Osteocyte (in vitro differentiated cells): ENCODE measurements at regions not wholly inside any gene's neighbourhood (a gene's known extent, or its start where the extent isn't known, plus 50 kb on each side); places are given as distances from the start of the nearest gene placed in this dataset.

Experiments used
- DNase-seq: peaks from one replicate; pipeline ENCODE4 v3.0.0; 2021; ENCODE audit warnings: mixed read lengths; ENCODE audit not compliant: unreplicated experiment; ENCODE audit errors: extremely low spot score
- H3K27ac Mint-ChIP-seq: one replicate; pipeline ENCODE4 v1.8.0; 2021; ENCODE audit warnings: mild to moderate bottlenecking, mixed read lengths; ENCODE audit not compliant: unreplicated experiment
- H3K27me3 Mint-ChIP-seq: one replicate; pipeline ENCODE4 v1.8.0; 2021; ENCODE audit warnings: mixed read lengths; ENCODE audit not compliant: unreplicated experiment
- H3K36me3 Mint-ChIP-seq: one replicate; pipeline ENCODE4 v1.8.0; 2021; ENCODE audit warnings: mixed read lengths; ENCODE audit not compliant: unreplicated experiment
- H3K4me1 Mint-ChIP-seq: one replicate; pipeline ENCODE4 v1.8.0; 2021; ENCODE audit warnings: mixed read lengths; ENCODE audit not compliant: unreplicated experiment
- H3K4me3 Mint-ChIP-seq: one replicate; pipeline ENCODE4 v1.8.0; 2021; ENCODE audit warnings: mild to moderate bottlenecking, moderate library complexity, mixed read lengths; ENCODE audit not compliant: unreplicated experiment
- H3K9me3 Mint-ChIP-seq: one replicate; pipeline ENCODE4 v1.8.0; 2021; ENCODE audit warnings: mixed read lengths; ENCODE audit not compliant: unreplicated experiment
- CTCF ChIP-seq: fragments of 200-600 bp; sonication (generic); IDR thresholded peaks from 2 replicates; pipeline ENCODE4 v1.5.0; 2021; ENCODE audit warnings: antibody characterized with exemption, mild to moderate bottlenecking, moderate library complexity

- Mint-ChIP-seq H3K4me3 (no peak overlapping the region), H3K36me3 (no peaks in the 10 kb centered on the region), H3K9me3 (no peaks in the 10 kb centered on the region), H3K4me1 (no peaks in the 10 kb centered on the region), H3K27me3 (peaks cover 6% of the 10 kb centered on the region), H3K27ac (no peak overlapping the region)
- DNase-seq = no peak
- TF ChIP-seq CTCF = no peak
These were observed 188.3 kb upstream of the ZRANB2 start for GRCh38 chr1:71269179-71269578.

- peaks cover 15% of the 10 kb centered on the region for H3K27me3 Mint-ChIP-seq
- DNase-seq = no peak
- H3K9me3 Mint-ChIP-seq = no peaks in the 10 kb centered on the region
- H3K4me1 Mint-ChIP-seq = no peaks in the 10 kb centered on the region
- H3K36me3 Mint-ChIP-seq = no peaks in the 10 kb centered on the region
- H3K27ac Mint-ChIP-seq = no peak overlapping the region
- no peak overlapping the region for H3K4me3 Mint-ChIP-seq
- no peak for TF ChIP-seq CTCF
These were observed 186.4 kb upstream of the ZRANB2 start for GRCh38 chr1:71267220-71267619.

- no peak for TF ChIP-seq CTCF
- no peaks in the 10 kb centered on the region for H3K9me3 Mint-ChIP-seq
- H3K36me3 Mint-ChIP-seq = no peaks in the 10 kb centered on the region
- peaks cover 23% of the 10 kb centered on the region for H3K27me3 Mint-ChIP-seq
- no peak overlapping the region for H3K27ac Mint-ChIP-seq
- no peaks in the 10 kb centered on the region for H3K4me1 Mint-ChIP-seq
- DNase-seq = no peak
- no peak overlapping the region for H3K4me3 Mint-ChIP-seq
These were observed 183.2 kb upstream of the ZRANB2 start for GRCh38 chr1:71264039-71264438.

GRCh38 chr1:71262970-71263369 lies 182.1 kb upstream of the ZRANB2 start:
- no peak for DNase-seq
- no peak overlapping the region for H3K27ac Mint-ChIP-seq
- no peaks in the 10 kb centered on the region for H3K36me3 Mint-ChIP-seq
- H3K9me3 Mint-ChIP-seq = no peaks in the 10 kb centered on the region
- TF ChIP-seq CTCF = no peak
- no peak overlapping the region for H3K4me3 Mint-ChIP-seq
- H3K4me1 Mint-ChIP-seq = no peaks in the 10 kb centered on the region
- peaks cover 23% of the 10 kb centered on the region for H3K27me3 Mint-ChIP-seq

- no peak for DNase-seq
- Mint-ChIP-seq H3K27ac (no peak overlapping the region), H3K9me3 (no peaks in the 10 kb centered on the region), H3K4me1 (no peaks in the 10 kb centered on the region), H3K36me3 (no peaks in the 10 kb centered on the region), H3K4me3 (no peak overlapping the region), H3K27me3 (peaks cover 12% of the 10 kb centered on the region)
- TF ChIP-seq CTCF = no peak
These were observed 172.1 kb upstream of the ZRANB2 start for GRCh38 chr1:71252900-71253299.
